HepG2 (cell line): ENCODE measurements at regions not wholly inside any gene's neighbourhood (a gene's known extent, or its start where the extent isn't known, plus 50 kb on each side); places are given as distances from the start of the nearest gene placed in this dataset.

Experiments used
- DMTF1 ChIP-seq: sonication (generic); formaldehyde crosslinking; IDR thresholded peaks from 2 replicates; pipeline ENCODE4 v1.4.0; 2020; ENCODE audit warnings: mild to moderate bottlenecking, missing genetic modification reagents
- GLI4 ChIP-seq: sonication (generic); formaldehyde crosslinking; IDR thresholded peaks from 2 replicates; pipeline ENCODE4 v1.5.1; 2020; ENCODE audit warnings: missing genetic modification reagents, mild to moderate bottlenecking, moderate library complexity, borderline replicate concordance
- GTF3A ChIP-seq: sonication (generic); formaldehyde crosslinking; conservative IDR thresholded peaks from 2 replicates; pipeline ENCODE4 v1.4.0; 2020; ENCODE audit warnings: mild to moderate bottlenecking, missing genetic modification reagents
- HIC2 ChIP-seq: sonication (generic); formaldehyde crosslinking; IDR thresholded peaks from 2 replicates; pipeline ENCODE4 v1.9.0; 2022; ENCODE audit warnings: low read depth, missing genetic modification reagents
- KDM5B ChIP-seq: sonication (generic); formaldehyde crosslinking; IDR thresholded peaks from 2 replicates; pipeline ENCODE4 v1.4.0; 2020; ENCODE audit warnings: missing genetic modification reagents, mild to moderate bottlenecking, borderline replicate concordance
- MED1 ChIP-seq: sonication (generic); formaldehyde crosslinking; IDR thresholded peaks from 2 replicates; pipeline ENCODE4 v1.4.0; 2020; ENCODE audit warnings: missing genetic modification reagents
- MLLT10 ChIP-seq: sonication (generic); formaldehyde crosslinking; IDR thresholded peaks from 2 replicates; pipeline ENCODE4 v1.4.0; 2020; ENCODE audit warnings: missing genetic modification reagents
- NCOR1 ChIP-seq: fragments of 200-600 bp; sonication (generic); IDR thresholded peaks from 2 replicates; pipeline ENCODE4 v1.7.0; 2017; ENCODE audit warnings: antibody characterized with exemption, low read length, borderline replicate concordance
- NFKBIZ ChIP-seq: IDR thresholded peaks from 2 replicates; pipeline ENCODE4 v1.6.1; 2018; ENCODE audit warnings: missing genetic modification reagents, missing compliant biosample characterization
- SIX4 ChIP-seq: sonication (generic); formaldehyde crosslinking; IDR thresholded peaks from 2 replicates; pipeline ENCODE4 v1.4.0; 2020; ENCODE audit warnings: missing genetic modification reagents
- SMAD1 ChIP-seq: sonication (generic); formaldehyde crosslinking; IDR thresholded peaks from 2 replicates; pipeline ENCODE4 v1.4.0; 2020; ENCODE audit warnings: missing genetic modification reagents, low read depth, mild to moderate bottlenecking, borderline replicate concordance
- STAT6 ChIP-seq: sonication (generic); formaldehyde crosslinking; IDR thresholded peaks from 2 replicates; pipeline ENCODE4 v1.4.0; 2020; ENCODE audit warnings: missing genetic modification reagents, mild to moderate bottlenecking, borderline replicate concordance
- TBP ChIP-seq: sonication (generic); formaldehyde crosslinking; IDR thresholded peaks from 2 replicates; pipeline ENCODE4 v1.5.0; 2020; ENCODE audit warnings: missing genetic modification reagents
- U2AF1 ChIP-seq: fragments of 200-400 bp; formaldehyde crosslinking; optimal IDR thresholded peaks from 2 replicates; pipeline ENCODE3; 2017; ENCODE audit warnings: mild to moderate bottlenecking, low read depth, low read length
- ZIK1 ChIP-seq: sonication (generic); formaldehyde crosslinking; IDR thresholded peaks from 2 replicates; pipeline ENCODE4 v1.5.0; 2020; ENCODE audit warnings: mild to moderate bottlenecking, low read depth, missing genetic modification reagents, borderline replicate concordance
- ZNF562 ChIP-seq: sonication (generic); formaldehyde crosslinking; IDR thresholded peaks from 2 replicates; pipeline ENCODE4 v1.8.0; 2022; ENCODE audit warnings: missing genetic modification reagents, borderline replicate concordance
- ZNF800 ChIP-seq: sonication (generic); formaldehyde crosslinking; IDR thresholded peaks from 2 replicates; pipeline ENCODE4 v1.4.0; 2020; ENCODE audit warnings: missing genetic modification reagents
- ZSCAN21 ChIP-seq: sonication (generic); formaldehyde crosslinking; IDR thresholded peaks from 2 replicates; pipeline ENCODE4 v1.8.0; 2022; ENCODE audit warnings: mild to moderate bottlenecking, missing genetic modification reagents, moderate library complexity, borderline replicate concordance

- peak; percentile 99; the same call in 1 of the 2 replicates for TF ChIP-seq DMTF1
- no peak for TF ChIP-seq NCOR1
- TF ChIP-seq STAT6: no peak; the same call in 1 of the 2 replicates
- TF ChIP-seq ZNF562: no peak
- 0 out of 2 replicates have a peak, but pooled peaks have one; percentile 34 for TF ChIP-seq HIC2 (CRISPR knock-in tag)
- no peak for TF ChIP-seq TBP
- peak; percentile 87 for TF ChIP-seq ZNF800 (CRISPR knock-in tag)
- TF ChIP-seq ZSCAN21 (CRISPR knock-in tag): 0 out of 2 replicates have a peak, but pooled peaks have one; percentile 19
- TF ChIP-seq GLI4: peak; percentile 92; the same call in 1 of the 2 replicates
- TF ChIP-seq NFKBIZ (CRISPR knock-in tag): peak; percentile 73
- no peak for TF ChIP-seq GTF3A
- TF ChIP-seq MED1 (CRISPR knock-in tag): peak; percentile 96
- TF ChIP-seq KDM5B: peak; percentile 88; the same call in 1 of the 2 replicates
- TF ChIP-seq U2AF1: peak; percentile 87
- TF ChIP-seq ZIK1: 0 out of 2 replicates have a peak, but pooled peaks have one; percentile 73
- TF ChIP-seq SMAD1: no peak
- no peak for TF ChIP-seq MLLT10 (CRISPR knock-in tag)
- TF ChIP-seq SIX4 (CRISPR knock-in tag): no peak; the same call in 1 of the 2 replicates
Observed at GRCh38 chr6:26204332-26205160, 117.3 kb downstream of the HFE start (continued).
